ENCODE measurements at regions not wholly inside any gene's neighbourhood (a gene's known extent, or its start where the extent isn't known, plus 50 kb on each side); places are given as distances from the start of the nearest gene placed in this dataset.
"Not testable (repeated sequence)": the region's sequence is repeated elsewhere in the genome, so short reads cannot be mapped to it uniquely, and the experiment has no call there.

- no peaks in the 10 kb centered on the region for H3K9me3 ChIP-seq
- no peaks in the 10 kb centered on the region for H3K27me3 ChIP-seq
- peak overlapping the region in 1 of 2 donors; percentile 55 for H3K27ac ChIP-seq
- ATAC-seq (no peak), DNase-seq (no peak)
- no peaks in the 10 kb centered on the region for H3K36me3 ChIP-seq
- peaks cover 0 to 6% of the 10 kb centered on the region in 2 donors for H3K4me1 ChIP-seq
- TF ChIP-seq, protein P1, sequence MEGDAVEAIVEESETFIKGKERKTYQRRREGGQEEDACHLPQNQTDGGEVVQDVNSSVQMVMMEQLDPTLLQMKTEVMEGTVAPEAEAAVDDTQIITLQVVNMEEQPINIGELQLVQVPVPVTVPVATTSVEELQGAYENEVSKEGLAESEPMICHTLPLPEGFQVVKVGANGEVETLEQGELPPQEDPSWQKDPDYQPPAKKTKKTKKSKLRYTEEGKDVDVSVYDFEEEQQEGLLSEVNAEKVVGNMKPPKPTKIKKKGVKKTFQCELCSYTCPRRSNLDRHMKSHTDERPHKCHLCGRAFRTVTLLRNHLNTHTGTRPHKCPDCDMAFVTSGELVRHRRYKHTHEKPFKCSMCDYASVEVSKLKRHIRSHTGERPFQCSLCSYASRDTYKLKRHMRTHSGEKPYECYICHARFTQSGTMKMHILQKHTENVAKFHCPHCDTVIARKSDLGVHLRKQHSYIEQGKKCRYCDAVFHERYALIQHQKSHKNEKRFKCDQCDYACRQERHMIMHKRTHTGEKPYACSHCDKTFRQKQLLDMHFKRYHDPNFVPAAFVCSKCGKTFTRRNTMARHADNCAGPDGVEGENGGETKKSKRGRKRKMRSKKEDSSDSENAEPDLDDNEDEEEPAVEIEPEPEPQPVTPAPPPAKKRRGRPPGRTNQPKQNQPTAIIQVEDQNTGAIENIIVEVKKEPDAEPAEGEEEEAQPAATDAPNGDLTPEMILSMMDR (IDR thresholded peaks at IDR 0.05), result no peak
- H3K4me3 ChIP-seq, result no peak overlapping the region
- intact Hi-C loops (cut with DNase I), result no loop called here
Measured at GRCh38 chr10:3654980-3655379, 130.0 kb downstream of the KLF6 start.

GRCh38 chr10:3654496-3654895 lies 130.5 kb downstream of the KLF6 start:
- ATAC-seq, result no peak

GRCh38 chr10:3653303-3653702 lies 131.7 kb downstream of the KLF6 start:
- H3K27ac ChIP-seq; H3K4me3 ChIP-seq; DNase-seq; intact Hi-C loops (cut with DNase I); H3K4me1 ChIP-seq; H3K36me3 ChIP-seq; ATAC-seq; H3K9me3 ChIP-seq; H3K27me3 ChIP-seq: not testable (repeated sequence)

More at GRCh38 chr10:3654496-3654895, 130.5 kb downstream of the KLF6 start:
- Histone ChIP-seq H3K36me3 (no peaks in the 10 kb centered on the region), H3K9me3 (no peaks in the 10 kb centered on the region), H3K27ac (no peak overlapping the region), H3K27me3 (no peaks in the 10 kb centered on the region), H3K4me1 (peaks cover 0 to 6% of the 10 kb centered on the region in 2 donors), H3K4me3 (no peak overlapping the region)
- no peak for DNase-seq
- TF ChIP-seq, protein P1 (IDR thresholded peaks at IDR 0.05), result no peak
- intact Hi-C loops (cut with DNase I), result no loop called here

- ATAC-seq (no peak), DNase-seq (peak in 1 of 4 donors; percentile 17)
- no peak overlapping the region for H3K27ac ChIP-seq
- intact Hi-C loops (cut with DNase I), result no loop called here
- H3K4me3 ChIP-seq, result no peak overlapping the region
- TF ChIP-seq, protein P1 (IDR thresholded peaks at IDR 0.05), result no peak
- no peaks in the 10 kb centered on the region for H3K36me3 ChIP-seq
- no peaks in the 10 kb centered on the region for H3K9me3 ChIP-seq
- peaks cover 0 to 6% of the 10 kb centered on the region in 2 donors for H3K4me1 ChIP-seq
- no peaks in the 10 kb centered on the region for H3K27me3 ChIP-seq
Measured at GRCh38 chr10:3652886-3653285, 132.1 kb downstream of the KLF6 start.

DNA sequence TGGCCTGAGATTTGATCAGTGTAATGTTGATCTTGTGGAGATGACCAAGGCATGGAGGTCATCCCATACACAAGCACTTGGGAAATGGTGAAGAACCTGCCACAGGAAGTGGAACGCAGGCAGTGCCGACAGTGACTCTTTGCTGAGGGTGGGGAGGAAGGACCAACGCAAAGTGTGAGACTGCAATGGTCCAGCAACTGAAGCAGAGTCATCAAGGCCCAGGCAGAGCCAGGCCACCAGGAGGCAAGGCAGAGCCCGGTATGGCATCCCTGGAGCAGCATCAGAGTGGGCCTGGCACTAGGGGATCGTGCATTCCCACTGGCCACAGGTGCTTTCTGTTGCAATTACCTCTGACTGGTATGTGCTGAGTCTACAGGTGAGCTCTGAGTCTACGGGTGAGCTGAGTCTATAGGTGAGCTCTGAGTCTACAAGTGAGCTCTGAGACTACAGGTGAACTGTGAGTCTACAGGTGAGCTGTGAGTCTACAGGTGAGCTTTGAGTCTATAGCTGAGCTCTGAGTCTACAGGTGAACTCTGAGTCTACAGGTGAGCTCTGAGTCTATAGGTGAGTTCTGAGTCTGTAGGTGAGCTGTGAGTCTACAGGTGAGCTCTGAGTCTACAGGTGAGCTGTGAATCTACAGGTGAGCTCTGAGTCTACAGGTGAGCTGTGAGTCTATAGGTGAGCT lies 132.9 kb downstream of the KLF6 start:
- no peak overlapping the region for H3K27ac ChIP-seq
- H3K4me1 ChIP-seq, result peaks cover 0 to 6% of the 10 kb centered on the region in 2 donors
- intact Hi-C loops (cut with DNase I), result no loop called here
- H3K9me3 ChIP-seq, result no peaks in the 10 kb centered on the region
- no peaks in the 10 kb centered on the region for H3K36me3 ChIP-seq
- H3K27me3 ChIP-seq, result no peaks in the 10 kb centered on the region
- ATAC-seq (no peak), DNase-seq (no peak)
- H3K4me3 ChIP-seq, result no peak overlapping the region
- TF ChIP-seq, protein P1 (IDR thresholded peaks at IDR 0.05), result no peak

DNA sequence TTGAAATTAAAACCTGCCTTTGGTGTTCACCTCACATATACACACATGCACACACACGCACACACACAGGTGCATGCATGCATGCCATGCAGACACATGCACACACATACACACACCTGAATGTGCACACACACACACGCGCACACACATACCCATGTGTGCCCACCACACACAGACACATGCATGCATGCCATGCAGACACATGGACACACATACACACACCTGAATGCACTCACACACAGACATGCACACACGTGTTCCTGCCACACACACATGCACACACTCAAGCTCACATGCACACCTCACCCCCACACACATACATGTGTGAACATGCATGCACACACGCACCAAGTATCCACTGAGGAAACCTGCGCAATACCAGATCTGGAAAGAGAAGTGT lies 136.4 kb downstream of the KLF6 start:
- no peak for DNase-seq
- Histone ChIP-seq H3K36me3 (no peaks in the 10 kb centered on the region), H3K9me3 (no peaks in the 10 kb centered on the region), H3K27ac (no peak overlapping the region), H3K4me3 (no peak overlapping the region), H3K27me3 (no peaks in the 10 kb centered on the region), H3K4me1 (no peaks in the 10 kb centered on the region)
- no peak for ATAC-seq
- intact Hi-C loops (cut with DNase I), result no loop called here
- TF ChIP-seq, protein P1 (IDR thresholded peaks at IDR 0.05), result no peak
